ENCODE measurements at regions not wholly inside any gene's neighbourhood (a gene's known extent, or its start where the extent isn't known, plus 50 kb on each side); places are given as distances from the start of the nearest gene placed in this dataset.

DNA sequence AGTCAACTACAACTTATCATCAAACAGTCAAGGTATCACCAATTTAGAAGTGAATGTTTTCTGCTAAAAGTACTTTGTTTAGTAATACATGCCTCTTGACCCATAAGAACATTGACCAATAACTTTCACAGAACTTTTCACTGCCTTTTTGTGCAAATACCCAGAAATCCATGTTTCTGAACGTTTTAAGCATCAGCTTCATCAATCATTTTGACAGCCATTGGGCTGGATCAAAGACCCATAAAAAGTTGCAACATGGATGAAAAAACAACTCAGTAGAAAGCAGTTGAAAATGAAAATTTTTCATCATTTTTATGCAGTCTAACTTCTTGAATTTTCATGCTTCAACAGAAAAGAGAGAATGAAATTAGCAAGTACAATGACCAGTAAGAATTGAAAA lies 466.7 kb downstream of the TRAM1L1 start:
- H3K27ac ChIP-seq (replicated peaks): no peak overlapping the region
- H3K27me3 ChIP-seq (ENCODE audit: low read depth): no peaks in the 10 kb centered on the region
- TF ChIP-seq, protein P1, sequence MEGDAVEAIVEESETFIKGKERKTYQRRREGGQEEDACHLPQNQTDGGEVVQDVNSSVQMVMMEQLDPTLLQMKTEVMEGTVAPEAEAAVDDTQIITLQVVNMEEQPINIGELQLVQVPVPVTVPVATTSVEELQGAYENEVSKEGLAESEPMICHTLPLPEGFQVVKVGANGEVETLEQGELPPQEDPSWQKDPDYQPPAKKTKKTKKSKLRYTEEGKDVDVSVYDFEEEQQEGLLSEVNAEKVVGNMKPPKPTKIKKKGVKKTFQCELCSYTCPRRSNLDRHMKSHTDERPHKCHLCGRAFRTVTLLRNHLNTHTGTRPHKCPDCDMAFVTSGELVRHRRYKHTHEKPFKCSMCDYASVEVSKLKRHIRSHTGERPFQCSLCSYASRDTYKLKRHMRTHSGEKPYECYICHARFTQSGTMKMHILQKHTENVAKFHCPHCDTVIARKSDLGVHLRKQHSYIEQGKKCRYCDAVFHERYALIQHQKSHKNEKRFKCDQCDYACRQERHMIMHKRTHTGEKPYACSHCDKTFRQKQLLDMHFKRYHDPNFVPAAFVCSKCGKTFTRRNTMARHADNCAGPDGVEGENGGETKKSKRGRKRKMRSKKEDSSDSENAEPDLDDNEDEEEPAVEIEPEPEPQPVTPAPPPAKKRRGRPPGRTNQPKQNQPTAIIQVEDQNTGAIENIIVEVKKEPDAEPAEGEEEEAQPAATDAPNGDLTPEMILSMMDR (IDR thresholded peaks at IDR 0.05; ENCODE audit: borderline replicate concordance): no peak
- H3K9me3 ChIP-seq (replicated peaks): no peaks in the 10 kb centered on the region
- H3K36me3 ChIP-seq: no peaks in the 10 kb centered on the region
- H3K4me1 ChIP-seq: no peaks in the 10 kb centered on the region
- no peak overlapping the region for H3K4me3 ChIP-seq
- DNase-seq: no peak
- intact Hi-C loops (cut with micrococcal nuclease): no loop called here

DNA sequence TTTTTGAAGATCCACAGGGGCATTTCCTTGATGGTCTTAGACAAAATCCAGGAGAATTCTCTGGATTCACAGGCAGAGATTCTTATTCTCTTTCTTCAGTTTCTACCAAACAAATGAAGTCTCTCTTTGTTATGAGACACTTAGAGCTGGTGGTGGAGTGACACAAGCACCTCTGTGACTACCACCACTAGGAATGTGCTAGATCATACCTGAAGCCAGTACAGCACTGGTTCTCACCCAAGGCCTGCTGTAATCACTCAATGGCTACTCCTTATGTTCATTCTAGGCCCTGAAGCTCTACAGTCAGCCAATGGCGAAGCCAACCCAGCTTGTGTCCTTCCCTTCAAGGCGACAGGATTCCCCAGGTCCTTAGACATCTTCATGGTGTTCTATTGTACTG lies 482.3 kb downstream of the TRAM1L1 start:
- DNase-seq: no peak
- Histone ChIP-seq H3K36me3 (no peaks in the 10 kb centered on the region), H3K4me3 (no peak overlapping the region), H3K4me1 (no peaks in the 10 kb centered on the region), H3K27ac (replicated peaks) (no peak overlapping the region), H3K9me3 (replicated peaks) (peaks cover 27% of the 10 kb centered on the region), H3K27me3 (ENCODE audit: low read depth) (no peaks in the 10 kb centered on the region)
- intact Hi-C loops (cut with micrococcal nuclease): no loop called here
- TF ChIP-seq, protein P1 (IDR thresholded peaks at IDR 0.05; ENCODE audit: borderline replicate concordance): no peak

DNA sequence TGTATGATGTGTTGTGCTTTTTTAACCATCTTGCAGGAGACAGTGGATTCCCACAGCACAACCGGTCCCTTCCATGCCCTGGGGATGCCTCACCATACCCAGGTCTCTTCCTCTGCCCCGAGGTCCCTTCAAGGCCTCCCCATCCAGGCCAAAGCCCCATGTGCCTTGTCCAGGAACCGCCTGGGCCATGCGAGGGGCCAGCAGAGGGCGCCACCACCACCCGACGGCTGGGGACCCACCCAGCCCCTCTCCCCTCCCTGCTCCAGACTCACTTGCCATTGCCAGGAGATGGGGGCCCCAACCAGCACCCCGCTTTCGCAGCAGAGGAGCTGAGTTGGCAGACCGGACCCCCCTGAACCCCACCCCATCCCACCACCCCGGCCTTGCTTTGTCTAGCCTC lies 485.5 kb downstream of the TRAM1L1 start:
- H3K36me3 ChIP-seq: no peaks in the 10 kb centered on the region
- H3K9me3 ChIP-seq (replicated peaks): peaks cover 27% of the 10 kb centered on the region
- DNase-seq: no peak
- H3K27me3 ChIP-seq (ENCODE audit: low read depth): no peaks in the 10 kb centered on the region
- H3K4me3 ChIP-seq: no peak overlapping the region
- TF ChIP-seq, protein P1 (IDR thresholded peaks at IDR 0.05; ENCODE audit: borderline replicate concordance): no peak
- no peaks in the 10 kb centered on the region for H3K4me1 ChIP-seq
- intact Hi-C loops (cut with micrococcal nuclease): no loop called here
- H3K27ac ChIP-seq (replicated peaks): no peak overlapping the region

DNA sequence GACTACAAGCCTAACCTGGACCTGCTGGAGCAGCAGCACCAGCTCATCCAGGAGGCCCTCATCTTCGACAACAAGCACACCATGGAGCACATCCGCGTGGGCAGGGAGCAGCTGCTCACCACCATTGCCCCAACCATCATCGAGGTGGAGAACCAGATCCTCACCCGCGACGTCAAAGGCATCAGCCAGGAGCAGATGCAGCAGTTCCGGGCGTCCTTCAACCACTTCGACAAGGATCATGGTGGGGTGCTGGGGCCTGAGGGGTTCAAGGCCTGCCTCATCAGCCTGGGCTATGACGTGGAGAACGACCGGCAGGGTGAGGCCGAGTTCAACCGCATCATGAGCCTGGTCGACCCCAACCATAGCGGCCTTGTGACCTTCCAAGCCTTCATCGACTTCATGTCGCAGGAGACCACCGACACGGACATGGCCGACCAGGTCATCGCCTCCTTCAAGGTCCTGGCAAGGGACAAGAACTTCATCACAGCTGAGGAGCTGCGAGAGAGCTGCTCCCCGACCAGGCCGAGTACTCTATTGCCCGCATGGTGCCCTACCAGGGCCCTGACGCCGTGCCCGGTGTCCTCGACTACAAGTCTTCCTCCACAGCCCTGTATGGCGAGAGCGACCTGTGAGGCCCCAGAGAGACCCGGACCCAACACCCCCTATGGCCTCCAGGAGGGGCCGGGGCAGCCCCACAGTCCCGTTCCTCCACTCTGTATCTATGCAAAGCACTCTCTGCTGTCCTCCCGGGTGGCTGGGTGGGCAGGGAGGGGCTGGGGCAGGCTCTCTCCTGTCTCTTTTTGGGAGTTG lies 486.2 kb downstream of the TRAM1L1 start:
- Histone ChIP-seq H3K9me3 (replicated peaks) (peaks cover 27% of the 10 kb centered on the region), H3K27me3 (ENCODE audit: low read depth) (no peaks in the 10 kb centered on the region), H3K36me3 (no peaks in the 10 kb centered on the region), H3K27ac (replicated peaks) (no peak overlapping the region), H3K4me3 (no peak overlapping the region), H3K4me1 (no peaks in the 10 kb centered on the region)
- intact Hi-C loops (cut with micrococcal nuclease): no loop called here
- TF ChIP-seq, protein P1 (IDR thresholded peaks at IDR 0.05; ENCODE audit: borderline replicate concordance): no peak
- DNase-seq: no peak

DNA sequence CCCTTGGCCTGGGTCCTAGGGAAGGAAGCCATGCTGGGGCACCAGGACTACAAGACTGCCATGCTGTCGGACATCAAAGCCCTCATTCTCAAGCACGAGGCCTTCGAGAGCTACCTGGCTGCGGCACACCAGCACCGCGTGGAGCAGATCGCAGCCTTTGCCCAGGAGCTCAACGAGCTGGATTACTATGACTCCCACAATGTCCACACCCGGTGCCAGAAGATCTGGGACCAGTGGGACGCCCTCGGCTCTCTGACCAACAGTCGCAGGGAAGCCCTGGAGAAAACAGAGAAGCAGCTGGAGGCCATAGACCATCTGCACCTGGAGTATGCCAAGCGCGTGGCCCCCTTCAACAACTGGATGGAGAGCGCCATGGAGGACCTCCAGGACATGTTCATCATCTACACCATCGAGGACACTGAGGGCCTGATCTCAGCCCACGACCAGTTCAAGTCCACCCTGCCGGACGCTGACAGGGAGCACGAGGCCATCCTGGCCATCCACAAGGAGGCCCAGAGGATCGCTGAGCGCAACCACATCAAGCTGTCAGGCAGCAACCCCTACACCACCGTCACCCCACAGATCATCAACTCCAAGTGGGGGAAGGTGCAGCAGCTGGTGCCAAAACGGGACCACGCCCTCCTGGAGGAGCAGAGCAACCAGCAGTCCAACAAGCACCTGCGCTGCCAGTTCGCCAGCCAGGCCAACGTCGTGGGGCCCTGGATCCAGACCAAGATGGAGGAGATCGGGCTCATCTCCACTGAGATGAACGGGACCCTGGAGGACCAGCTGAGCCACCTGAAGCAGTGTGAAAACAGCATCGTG lies 487.0 kb downstream of the TRAM1L1 start:
- Histone ChIP-seq H3K27me3 (ENCODE audit: low read depth) (no peaks in the 10 kb centered on the region), H3K36me3 (no peaks in the 10 kb centered on the region), H3K9me3 (replicated peaks) (peaks cover 25% of the 10 kb centered on the region), H3K27ac (replicated peaks) (no peak overlapping the region), H3K4me3 (no peak overlapping the region), H3K4me1 (no peaks in the 10 kb centered on the region)
- TF ChIP-seq, protein P1 (IDR thresholded peaks at IDR 0.05; ENCODE audit: borderline replicate concordance): no peak
- DNase-seq: no peak
- intact Hi-C loops (cut with micrococcal nuclease): no loop called here

Data from left ventricle myocardium inferior (tissue), 1 donor.